Omental fat pad (tissue), 3 donors: ENCODE measurements at regions not wholly inside any gene's neighbourhood (a gene's known extent, or its start where the extent isn't known, plus 50 kb on each side); places are given as distances from the start of the nearest gene placed in this dataset.
"Not testable (repeated sequence)": the region's sequence is repeated elsewhere in the genome, so short reads cannot be mapped to it uniquely, and the experiment has no call there.

Experiments used
- ATAC-seq: fragments of 150-250 bp; one replicate; pipeline ENCODE4 v1.9.1; 2016; ENCODE audit warnings: mild to moderate bottlenecking, moderate library complexity; ENCODE audit not compliant: low FRiP score
- DNase-seq: peaks from one replicate; pipeline ENCODE4 v3.0.0-alpha.2; 2019; ENCODE audit warnings: low spot score
- TF ChIP-seq, protein P1 (sequence below), 3 donors: fragments of 450-650 bp; IDR thresholded peaks; one replicate each; pipeline ENCODE4 v1.5.1; 2016 to 2017; ENCODE audit warnings: antibody characterized with exemption in 3 of 3, mild to moderate bottlenecking in 3 of 3, moderate library complexity in 2 of 3

DNA sequence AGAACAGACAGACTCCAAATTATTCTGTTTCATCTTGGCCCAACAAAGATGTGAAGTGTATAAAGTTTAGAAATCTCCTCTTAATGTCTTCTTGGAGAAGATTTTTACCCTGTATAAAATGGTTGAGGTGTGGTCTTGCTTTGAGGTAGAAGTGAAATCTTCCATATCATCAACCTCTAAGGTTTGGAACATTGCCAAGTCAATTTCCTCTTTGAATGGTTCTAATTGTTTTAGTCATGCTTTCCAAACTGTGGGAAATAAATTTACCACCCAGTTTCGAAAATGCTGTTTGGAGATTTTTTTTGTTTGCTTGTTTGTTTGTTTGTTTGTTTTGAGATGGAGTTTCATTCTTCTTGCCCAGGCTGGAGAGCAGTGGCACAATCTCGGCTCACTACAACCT lies 174.1 kb upstream of the ADAMTS3 start:
- no peak for DNase-seq
- TF ChIP-seq, protein P1, sequence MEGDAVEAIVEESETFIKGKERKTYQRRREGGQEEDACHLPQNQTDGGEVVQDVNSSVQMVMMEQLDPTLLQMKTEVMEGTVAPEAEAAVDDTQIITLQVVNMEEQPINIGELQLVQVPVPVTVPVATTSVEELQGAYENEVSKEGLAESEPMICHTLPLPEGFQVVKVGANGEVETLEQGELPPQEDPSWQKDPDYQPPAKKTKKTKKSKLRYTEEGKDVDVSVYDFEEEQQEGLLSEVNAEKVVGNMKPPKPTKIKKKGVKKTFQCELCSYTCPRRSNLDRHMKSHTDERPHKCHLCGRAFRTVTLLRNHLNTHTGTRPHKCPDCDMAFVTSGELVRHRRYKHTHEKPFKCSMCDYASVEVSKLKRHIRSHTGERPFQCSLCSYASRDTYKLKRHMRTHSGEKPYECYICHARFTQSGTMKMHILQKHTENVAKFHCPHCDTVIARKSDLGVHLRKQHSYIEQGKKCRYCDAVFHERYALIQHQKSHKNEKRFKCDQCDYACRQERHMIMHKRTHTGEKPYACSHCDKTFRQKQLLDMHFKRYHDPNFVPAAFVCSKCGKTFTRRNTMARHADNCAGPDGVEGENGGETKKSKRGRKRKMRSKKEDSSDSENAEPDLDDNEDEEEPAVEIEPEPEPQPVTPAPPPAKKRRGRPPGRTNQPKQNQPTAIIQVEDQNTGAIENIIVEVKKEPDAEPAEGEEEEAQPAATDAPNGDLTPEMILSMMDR (IDR thresholded peaks at IDR 0.05): no peak
- ATAC-seq: no peak

DNA sequence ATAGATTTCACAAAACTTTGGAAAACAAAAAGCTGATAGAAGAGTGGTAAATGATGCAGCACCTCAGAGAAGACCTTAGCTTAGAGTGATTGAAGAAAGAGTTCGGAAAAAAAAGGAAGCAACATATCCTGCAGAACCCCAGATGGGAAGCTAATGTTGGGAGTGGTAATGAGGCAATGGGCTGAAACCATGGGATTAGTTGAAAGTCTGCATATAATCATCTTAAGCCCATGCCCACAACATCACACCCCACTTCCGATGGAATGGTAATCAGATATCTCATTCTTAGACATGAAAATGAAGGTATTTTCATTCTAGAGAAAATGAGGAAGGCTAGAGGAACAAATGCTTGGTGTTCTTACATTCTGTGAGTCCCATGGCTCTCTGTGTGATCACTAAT lies 146.3 kb upstream of the ADAMTS3 start:
- ATAC-seq (no peak), DNase-seq (no peak)
- TF ChIP-seq, protein P1 (IDR thresholded peaks at IDR 0.05): no peak

DNA sequence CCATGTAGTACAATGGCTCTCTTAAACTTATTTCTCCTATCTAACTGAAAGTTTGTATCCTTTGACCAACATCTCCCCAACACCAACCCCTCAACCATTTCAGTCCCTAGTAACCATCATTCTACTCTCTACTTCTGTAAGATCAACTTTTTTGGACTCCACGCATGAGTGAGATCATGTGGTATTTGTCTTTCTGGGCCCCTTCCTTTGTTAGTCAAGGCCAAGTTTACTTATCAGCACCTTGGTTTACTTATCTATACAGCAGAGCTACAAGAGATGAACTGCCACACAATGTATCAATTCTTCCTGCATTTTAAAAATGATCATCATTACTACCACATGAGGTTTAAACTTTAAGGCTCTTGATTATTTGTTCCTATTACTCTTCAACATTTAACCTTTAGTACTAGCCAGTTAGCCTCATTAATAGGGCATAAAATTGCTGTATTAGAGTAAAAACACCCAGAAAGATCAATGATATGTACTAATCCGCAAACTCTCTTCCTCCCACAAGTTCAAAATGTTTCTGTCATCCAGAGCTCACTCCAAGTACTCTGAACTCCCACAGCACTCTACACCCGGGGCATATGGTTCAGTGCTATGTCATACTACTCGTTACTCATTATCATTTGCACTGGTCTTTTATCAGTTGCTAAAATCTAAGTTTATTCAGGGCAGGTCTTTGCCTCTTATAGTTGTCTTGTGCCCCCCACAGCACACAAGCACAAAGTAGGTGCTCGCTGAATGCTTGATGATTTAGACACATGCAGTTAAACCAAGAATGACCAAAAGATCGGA lies 145.7 kb upstream of the ADAMTS3 start:
- TF ChIP-seq, protein P1 (IDR thresholded peaks at IDR 0.05): no peak
- ATAC-seq (no peak), DNase-seq (no peak)

DNA sequence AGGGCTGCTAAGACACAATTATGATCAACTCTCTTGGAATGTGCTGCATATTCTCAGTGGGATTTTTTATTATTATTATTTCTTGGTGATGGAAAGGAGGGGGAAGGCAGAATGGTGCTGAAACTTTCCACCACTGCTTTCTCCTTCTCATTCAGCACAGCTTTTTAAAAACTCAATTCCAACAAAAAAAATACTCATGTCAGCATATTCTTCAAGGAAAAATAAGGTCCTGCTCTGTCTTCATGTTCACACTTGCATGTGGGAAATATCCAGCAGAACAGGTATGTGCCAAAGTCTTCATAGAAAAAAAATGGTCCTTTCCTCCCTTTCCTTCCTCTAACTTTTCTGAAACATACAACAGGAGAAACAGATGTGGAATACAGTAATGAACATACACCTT lies 144.0 kb upstream of the ADAMTS3 start:
- no peak for ATAC-seq
- no peak for DNase-seq
- TF ChIP-seq, protein P1 (IDR thresholded peaks at IDR 0.05): no peak

DNA sequence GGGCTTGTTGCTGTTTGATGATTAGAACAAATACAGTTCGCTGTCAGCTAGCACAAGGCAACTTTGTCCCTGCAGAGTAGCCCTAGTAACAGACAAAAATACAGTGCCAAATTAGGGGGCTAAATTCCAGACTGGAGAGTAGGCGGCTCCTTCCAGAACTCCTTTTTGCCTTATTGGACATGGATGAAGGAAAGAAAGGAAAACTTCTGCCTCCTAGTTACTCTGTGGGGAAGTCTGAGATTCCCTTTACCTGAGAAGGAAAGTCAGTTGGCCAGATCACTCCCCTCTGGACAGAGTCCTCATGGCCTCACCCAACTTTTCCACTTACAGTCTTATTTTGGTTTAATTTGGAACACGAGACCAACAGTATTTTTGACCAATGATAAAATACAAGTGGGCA lies 140.5 kb upstream of the ADAMTS3 start:
- TF ChIP-seq, protein P1 (IDR thresholded peaks at IDR 0.05): no peak
- ATAC-seq (no peak), DNase-seq (no peak)

DNA sequence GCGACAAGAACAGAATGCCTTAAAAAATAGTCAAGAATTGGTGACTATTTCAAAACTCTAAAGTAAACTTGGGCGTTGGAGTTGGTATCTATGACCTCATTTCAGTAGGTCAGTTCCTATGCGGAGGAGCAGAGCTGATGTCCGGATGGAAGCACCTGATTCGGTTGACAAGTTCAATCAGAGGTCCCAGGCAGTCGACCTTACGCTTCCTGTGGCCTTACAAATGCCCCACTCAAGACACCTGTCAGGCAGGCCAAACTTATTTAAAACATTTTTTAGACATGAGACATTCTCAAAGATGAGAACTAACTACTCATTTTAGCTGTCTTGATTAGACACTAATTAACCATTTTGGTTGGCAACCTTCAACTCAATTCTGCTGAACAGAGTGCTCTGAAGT lies 137.7 kb upstream of the ADAMTS3 start:
- DNase-seq (no peak), ATAC-seq (no peak)
- TF ChIP-seq, protein P1 (IDR thresholded peaks at IDR 0.05): no peak

DNA sequence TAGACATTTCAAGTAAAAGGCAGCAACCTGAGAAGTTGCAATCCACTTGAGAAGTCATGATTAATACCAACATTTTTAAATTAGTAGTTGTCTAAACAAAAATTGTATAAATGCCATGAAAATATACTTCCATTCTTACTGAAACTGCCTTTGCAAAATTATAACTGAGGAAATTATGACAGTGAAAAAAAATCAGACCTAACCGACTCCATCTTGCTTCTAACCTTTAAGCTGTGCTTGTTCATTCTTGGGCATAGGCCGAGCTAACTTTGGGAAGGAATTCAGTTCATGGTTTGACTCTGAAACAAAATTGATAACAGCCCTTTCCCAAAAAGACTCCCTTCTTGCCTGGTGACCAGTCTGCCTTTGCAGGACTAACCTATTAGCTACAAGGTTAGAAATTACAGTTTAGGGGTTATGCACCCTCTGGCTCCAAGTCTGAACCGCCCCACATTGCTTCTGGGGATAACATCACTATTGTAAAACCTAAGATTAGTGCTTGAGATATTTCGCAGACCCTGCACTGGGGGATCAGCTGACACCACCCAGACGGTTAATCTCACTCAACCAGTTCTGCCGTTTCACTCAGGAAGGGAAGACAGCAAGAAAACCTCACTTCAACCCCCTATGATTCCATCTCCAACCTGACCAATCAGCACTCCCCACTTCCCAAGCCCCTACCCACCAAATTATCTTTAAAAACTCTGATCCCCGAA lies 136.1 kb upstream of the ADAMTS3 start:
- DNase-seq, ATAC-seq: not testable (repeated sequence)
